Heart left ventricle (tissue), 13 donors: ENCODE measurements at regions not wholly inside any gene's neighbourhood (a gene's known extent, or its start where the extent isn't known, plus 50 kb on each side); places are given as distances from the start of the nearest gene placed in this dataset.

Experiments
- POLR2A ChIP-seq, 2 donors: fragments of 450-650 bp; IDR thresholded peaks; one replicate each; pipeline ENCODE4 v1.6.1; 2017; ENCODE audit warnings: antibody characterized with exemption in 2 of 2, mild to moderate bottlenecking in 2 of 2, moderate library complexity in 2 of 2
- TF ChIP-seq, protein P1 (sequence below), 12 donors: fragments of 200-600 bp; sonication (generic) in 4 of 12; IDR thresholded peaks; one replicate each; pipeline versions ENCODE4 v1.5.0 to v1.8.0; 2018 to 2022; ENCODE audit warnings: antibody characterized with exemption in 12 of 12, mild to moderate bottlenecking in 5 of 12
- donor health status: ischemic (EF 13 %, LVEDD 7.1; RV severe dilation, severe dysfunction).
- donor health status: DM: no; HTN: yes; CAD: no.
- donor health status: DM: no; HTN: no; CAD: no.
- donor health status: ischemic (EF 25% LVEDD 6.9; RV normal size, moderate dysfunction).
- donor health status: ischemic (EF 25% LVEDD 5.7; RV mildly dilated, moderate dysfunction).
- donor health status: ischemic (EF 35%, LVEDD 5.7; RV mildly dilated, moderate dysfunction).
- donor health status: nonischemic (EF 11% LVEDD 7.7; RV severe dilation, severe dysfunction).
- donor health status: DM: yes; HTN: yes; CAD: no.
- donor health status: PGD.
- donor health status: ischemic (EF 29% LVEDD 5.4; RV normal size, mild dysfunction).
- donor health status: nonischemic (EF 23%, LVEDD 6.1; RV moderate dilation, normal function).

DNA sequence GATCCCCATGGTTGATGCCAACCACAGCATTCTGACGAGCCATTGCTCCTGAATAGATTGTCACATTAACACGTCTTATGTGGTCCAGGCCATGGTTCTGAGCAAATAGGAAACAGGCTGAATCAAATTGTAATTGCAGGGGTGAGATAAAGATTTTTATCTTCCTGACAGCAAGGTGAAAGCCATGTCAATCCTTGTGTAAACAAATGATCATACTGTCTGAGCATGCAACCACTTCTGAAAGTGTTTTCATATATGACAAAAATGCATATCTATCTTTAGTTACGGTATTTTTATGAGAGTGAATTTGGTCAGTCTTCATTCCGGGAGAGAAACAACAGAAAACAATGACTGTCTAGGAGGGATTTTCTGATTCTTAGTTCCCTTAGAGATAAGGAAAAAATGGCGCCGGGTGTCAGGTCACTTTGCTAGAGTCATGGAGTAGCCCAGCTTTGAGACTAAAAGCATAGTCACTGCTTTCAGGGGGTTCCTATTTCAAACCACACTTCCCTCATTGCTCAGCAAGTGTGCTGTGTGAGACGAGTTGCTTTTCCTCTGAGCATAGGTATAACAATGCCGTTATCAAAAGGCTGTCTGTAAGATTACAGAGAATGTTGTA, 958.9 kb downstream of the DCDC2C start:
- TF ChIP-seq, protein P1, sequence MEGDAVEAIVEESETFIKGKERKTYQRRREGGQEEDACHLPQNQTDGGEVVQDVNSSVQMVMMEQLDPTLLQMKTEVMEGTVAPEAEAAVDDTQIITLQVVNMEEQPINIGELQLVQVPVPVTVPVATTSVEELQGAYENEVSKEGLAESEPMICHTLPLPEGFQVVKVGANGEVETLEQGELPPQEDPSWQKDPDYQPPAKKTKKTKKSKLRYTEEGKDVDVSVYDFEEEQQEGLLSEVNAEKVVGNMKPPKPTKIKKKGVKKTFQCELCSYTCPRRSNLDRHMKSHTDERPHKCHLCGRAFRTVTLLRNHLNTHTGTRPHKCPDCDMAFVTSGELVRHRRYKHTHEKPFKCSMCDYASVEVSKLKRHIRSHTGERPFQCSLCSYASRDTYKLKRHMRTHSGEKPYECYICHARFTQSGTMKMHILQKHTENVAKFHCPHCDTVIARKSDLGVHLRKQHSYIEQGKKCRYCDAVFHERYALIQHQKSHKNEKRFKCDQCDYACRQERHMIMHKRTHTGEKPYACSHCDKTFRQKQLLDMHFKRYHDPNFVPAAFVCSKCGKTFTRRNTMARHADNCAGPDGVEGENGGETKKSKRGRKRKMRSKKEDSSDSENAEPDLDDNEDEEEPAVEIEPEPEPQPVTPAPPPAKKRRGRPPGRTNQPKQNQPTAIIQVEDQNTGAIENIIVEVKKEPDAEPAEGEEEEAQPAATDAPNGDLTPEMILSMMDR (IDR thresholded peaks at IDR 0.05): no peak
- no peak for TF ChIP-seq POLR2A (IDR thresholded peaks at IDR 0.05)
